Activated naive CD4-positive, alpha-beta T cell treated with anti-CD3 and anti-CD28 coated beads for 36 hours (primary cell): ENCODE measurements at regions not wholly inside any gene's neighbourhood (a gene's known extent, or its start where the extent isn't known, plus 50 kb on each side); places are given as distances from the start of the nearest gene placed in this dataset.
"Not testable (repeated sequence)": the region's sequence is repeated elsewhere in the genome, so short reads cannot be mapped to it uniquely, and the experiment has no call there.

Experiments
- CTCF ChIA-PET: fragments of 350-600 bp; sonication (Branson Sonifier 250); formaldehyde crosslinking; loops from one replicate; lab custom pipeline; 2021; ENCODE audit warnings: antibody characterized with exemption; lab: Charles Lee
- DNase-seq: peaks from one replicate; pipeline ENCODE4 v3.0.0-alpha.2; 2020
- H3K27ac Mint-ChIP-seq: one replicate; pipeline ENCODE4 v1.8.0; 2021; ENCODE audit warnings: mild to moderate bottlenecking, mixed read lengths
- H3K27me3 Mint-ChIP-seq: one replicate; pipeline ENCODE4 v1.8.0; 2021; ENCODE audit warnings: low read depth, mixed read lengths
- H3K36me3 Mint-ChIP-seq: one replicate; pipeline ENCODE4 v1.8.0; 2021; ENCODE audit warnings: low read depth, mixed read lengths
- H3K4me1 Mint-ChIP-seq: one replicate; pipeline ENCODE4 v1.8.0; 2021; ENCODE audit warnings: low read depth, mixed read lengths
- H3K4me3 Mint-ChIP-seq: one replicate; pipeline ENCODE4 v1.8.0; 2021; ENCODE audit warnings: mild to moderate bottlenecking, moderate library complexity, mixed read lengths
- H3K9me3 Mint-ChIP-seq: one replicate; pipeline ENCODE4 v1.8.0; 2021; ENCODE audit warnings: mixed read lengths
- intact Hi-C: fragments of 100-400 bp; cut with micrococcal nuclease; formaldehyde crosslinking; loops from one replicate; pipeline ENCODE4 v1.15.1; 2023

- Mint-ChIP-seq H3K36me3 (no peaks in the 10 kb centered on the region), H3K27ac (no peak overlapping the region), H3K9me3 (no peaks in the 10 kb centered on the region), H3K4me3 (no peak overlapping the region), H3K27me3 (peaks cover 3% of the 10 kb centered on the region), H3K4me1 (no peaks in the 10 kb centered on the region)
- no peak for DNase-seq
- CTCF ChIA-PET, result interaction anchor here (0.9 kb wide), 1 partner anchor 287 kb away, joined by 3 read pairs; no protein-coding TSS in a partner anchor
- intact Hi-C loops, result no loop called here
These were observed 94.6 kb downstream of the APOB start for GRCh38 chr2:20949256-20949655.

GRCh38 chr2:20946468-20946867 is 97.4 kb downstream of the APOB start:
- no peak for DNase-seq
- H3K9me3 Mint-ChIP-seq, result no peaks in the 10 kb centered on the region
- no peaks in the 10 kb centered on the region for H3K36me3 Mint-ChIP-seq
- peaks cover 7% of the 10 kb centered on the region for H3K27me3 Mint-ChIP-seq
- CTCF ChIA-PET, result interaction anchor here (2.2 kb wide), 1 partner anchor 285 kb away, joined by 6 read pairs; no protein-coding TSS in a partner anchor
- no peak overlapping the region for H3K27ac Mint-ChIP-seq
- no peaks in the 10 kb centered on the region for H3K4me1 Mint-ChIP-seq
- H3K4me3 Mint-ChIP-seq, result no peak overlapping the region
- intact Hi-C loops, result no loop called here

- intact Hi-C loops, H3K27ac Mint-ChIP-seq, H3K4me1 Mint-ChIP-seq, DNase-seq, H3K9me3 Mint-ChIP-seq, H3K4me3 Mint-ChIP-seq, H3K27me3 Mint-ChIP-seq, H3K36me3 Mint-ChIP-seq: not testable (repeated sequence)
- CTCF ChIA-PET, result interaction anchor here (0.7 to 1.3 kb wide), 3 partner anchors 20 to 292 kb away, joined by 3 to 5 read pairs (median 5); no protein-coding TSS in a partner anchor
These were observed 100.2 kb downstream of the APOB start for GRCh38 chr2:20943721-20944120.

- no peak for DNase-seq
- H3K4me1 Mint-ChIP-seq, result no peaks in the 10 kb centered on the region
- H3K9me3 Mint-ChIP-seq, result no peaks in the 10 kb centered on the region
- peaks cover 5% of the 10 kb centered on the region for H3K27me3 Mint-ChIP-seq
- no peaks in the 10 kb centered on the region for H3K36me3 Mint-ChIP-seq
- intact Hi-C loops, result no loop called here
- H3K4me3 Mint-ChIP-seq, result no peak overlapping the region
- CTCF ChIA-PET, result no interaction called here
- no peak overlapping the region for H3K27ac Mint-ChIP-seq
These were observed 101.2 kb downstream of the APOB start for GRCh38 chr2:20942646-20943125.

GRCh38 chr2:20940856-20941255 is 103.0 kb downstream of the APOB start:
- CTCF ChIA-PET, result no interaction called here
- DNase-seq, result no peak
- no peaks in the 10 kb centered on the region for H3K36me3 Mint-ChIP-seq
- no peak overlapping the region for H3K27ac Mint-ChIP-seq
- no peaks in the 10 kb centered on the region for H3K9me3 Mint-ChIP-seq
- intact Hi-C loops, result no loop called here
- no peak overlapping the region for H3K4me3 Mint-ChIP-seq
- H3K4me1 Mint-ChIP-seq, result no peaks in the 10 kb centered on the region
- H3K27me3 Mint-ChIP-seq, result peaks cover 5% of the 10 kb centered on the region

- CTCF ChIA-PET, result no interaction called here
- Mint-ChIP-seq H3K27me3 (peaks cover 5% of the 10 kb centered on the region), H3K4me3 (no peak overlapping the region), H3K27ac (no peak overlapping the region), H3K9me3 (no peaks in the 10 kb centered on the region), H3K4me1 (no peaks in the 10 kb centered on the region), H3K36me3 (no peaks in the 10 kb centered on the region)
- intact Hi-C loops, result no loop called here
- no peak for DNase-seq
These were observed 103.7 kb downstream of the APOB start for GRCh38 chr2:20939931-20940795.

GRCh38 chr2:20937353-20937752 is 106.5 kb downstream of the APOB start:
- Mint-ChIP-seq H3K9me3 (no peaks in the 10 kb centered on the region), H3K36me3 (no peaks in the 10 kb centered on the region), H3K27me3 (peaks cover 9% of the 10 kb centered on the region), H3K27ac (no peak overlapping the region), H3K4me3 (no peak overlapping the region), H3K4me1 (no peaks in the 10 kb centered on the region)
- CTCF ChIA-PET, result interaction anchor here (0.6 kb wide), 1 partner anchor 49 kb away, joined by 3 read pairs; no protein-coding TSS in a partner anchor
- no peak for DNase-seq
- intact Hi-C loops, result no loop called here

- Mint-ChIP-seq H3K27me3 (peaks cover 5% of the 10 kb centered on the region), H3K4me3 (no peak overlapping the region), H3K27ac (no peak overlapping the region), H3K36me3 (no peaks in the 10 kb centered on the region), H3K9me3 (no peaks in the 10 kb centered on the region), H3K4me1 (no peaks in the 10 kb centered on the region)
- no peak for DNase-seq
- CTCF ChIA-PET, result interaction anchor here (1.7 kb wide), 1 partner anchor 274 kb away, joined by 5 read pairs; no protein-coding TSS in a partner anchor
- intact Hi-C loops, result no loop called here
These were observed 108.6 kb downstream of the APOB start for GRCh38 chr2:20935168-20935775.

- no peaks in the 10 kb centered on the region for H3K36me3 Mint-ChIP-seq
- no peaks in the 10 kb centered on the region for H3K4me1 Mint-ChIP-seq
- DNase-seq, result no peak
- H3K27me3 Mint-ChIP-seq, result peaks cover 5% of the 10 kb centered on the region
- CTCF ChIA-PET, result interaction anchor here (1.7 kb wide), 1 partner anchor 273 kb away, joined by 5 read pairs; no protein-coding TSS in a partner anchor
- H3K4me3 Mint-ChIP-seq, result no peak overlapping the region
- intact Hi-C loops, result no loop called here
- H3K27ac Mint-ChIP-seq, result no peak overlapping the region
- peaks cover 2% of the 10 kb centered on the region for H3K9me3 Mint-ChIP-seq
These were observed 109.6 kb downstream of the APOB start for GRCh38 chr2:20934236-20934635.

GRCh38 chr2:20933714-20934113 is 110.2 kb downstream of the APOB start:
- Mint-ChIP-seq H3K36me3 (no peaks in the 10 kb centered on the region), H3K4me1 (no peaks in the 10 kb centered on the region), H3K27me3 (peaks cover 5% of the 10 kb centered on the region), H3K4me3 (no peak overlapping the region), H3K27ac (no peak overlapping the region), H3K9me3 (peaks cover 6% of the 10 kb centered on the region)
- CTCF ChIA-PET, result interaction anchor here (0.9 to 1.7 kb wide), 3 partner anchors 30 to 272 kb away, joined by 3 to 6 read pairs (median 5); no protein-coding TSS in a partner anchor
- no peak for DNase-seq
- intact Hi-C loops, result no loop called here

GRCh38 chr2:20931346-20931745 is 108.4 kb upstream of the LDAH start:
- intact Hi-C loops, result no loop called here
- CTCF ChIA-PET, result no interaction called here
- Mint-ChIP-seq H3K9me3 (peaks cover 14% of the 10 kb centered on the region), H3K27ac (no peak overlapping the region), H3K27me3 (peaks cover 8% of the 10 kb centered on the region), H3K4me3 (no peak overlapping the region), H3K36me3 (no peaks in the 10 kb centered on the region), H3K4me1 (no peaks in the 10 kb centered on the region)
- no peak for DNase-seq

- H3K4me3 Mint-ChIP-seq, result no peak overlapping the region
- no peak for DNase-seq
These were observed 108.0 kb upstream of the LDAH start for GRCh38 chr2:20930928-20931327.

More at GRCh38 chr2:20930928-20931327, 108.0 kb upstream of the LDAH start:
- Mint-ChIP-seq H3K27me3 (peaks cover 13% of the 10 kb centered on the region), H3K36me3 (no peaks in the 10 kb centered on the region), H3K27ac (no peak overlapping the region), H3K9me3 (peaks cover 14% of the 10 kb centered on the region), H3K4me1 (no peaks in the 10 kb centered on the region)
- intact Hi-C loops, result no loop called here
- CTCF ChIA-PET, result no interaction called here
